HepG2 (cell line): ENCODE measurements at regions not wholly inside any gene's neighbourhood (a gene's known extent, or its start where the extent isn't known, plus 50 kb on each side); places are given as distances from the start of the nearest gene placed in this dataset.

ENCODE experiments used
- ATF2 ChIP-seq: sonication (generic); formaldehyde crosslinking; IDR thresholded peaks from 2 replicates; pipeline ENCODE4 v1.4.0; 2020; ENCODE audit warnings: missing genetic modification reagents
- BCL6 ChIP-seq: IDR thresholded peaks from 2 replicates; pipeline ENCODE4 v1.6.1; 2016; ENCODE audit warnings: missing genetic modification reagents, missing compliant biosample characterization
- CTCF ChIP-seq: sonication (generic); formaldehyde crosslinking; IDR thresholded peaks from 2 replicates; pipeline ENCODE4 v1.5.0; 2020; ENCODE audit warnings: mild to moderate bottlenecking, missing genetic modification reagents, moderate library complexity
- IRF2 ChIP-seq: IDR thresholded peaks from 2 replicates; pipeline ENCODE4 v1.6.1; 2018; ENCODE audit warnings: missing genetic modification reagents, missing compliant biosample characterization
- JUN ChIP-seq: sonication (generic); formaldehyde crosslinking; IDR thresholded peaks from 2 replicates; pipeline ENCODE4 v1.4.0; 2020; ENCODE audit warnings: mild to moderate bottlenecking, missing genetic modification reagents
- MAFG ChIP-seq: sonication (generic); formaldehyde crosslinking; IDR thresholded peaks from 2 replicates; pipeline ENCODE4 v1.5.1; 2020; ENCODE audit warnings: mild to moderate bottlenecking, missing genetic modification reagents
- MBNL3 ChIP-seq: fragments of 250-450 bp; sonication (Bioruptor Pico); conservative IDR thresholded peaks from 2 replicates; pipeline ENCODE4 v1.8.0; 2022; ENCODE audit warnings: mild to moderate bottlenecking, inconsistent platforms
- MYNN ChIP-seq: sonication (generic); formaldehyde crosslinking; IDR thresholded peaks from 2 replicates; pipeline ENCODE4 v1.4.0; 2020; ENCODE audit warnings: mild to moderate bottlenecking, low read depth, missing genetic modification reagents
- NBN ChIP-seq: fragments of 450-650 bp; conservative IDR thresholded peaks from 2 replicates; pipeline ENCODE4 v1.6.1; 2017
- POLR2A ChIP-seq, 2 experiments: IDR thresholded peaks; 2 replicates each; pipeline ENCODE4 v1.6.1; 2011; ENCODE audit warnings: low read depth in 2 of 2, low read length in 2 of 2, mild to moderate bottlenecking in 1 of 2, moderate library complexity in 1 of 2; ENCODE audit not compliant: insufficient read depth in 1 of 2
- ZBTB40 ChIP-seq, 2 experiments: fragments of 450-650 bp in 1 of 2; sonication (generic) in 1 of 2; formaldehyde crosslinking in 1 of 2; IDR thresholded peaks; 2 replicates each; pipeline versions ENCODE4 v1.6.1 to v1.8.0; 2016 to 2022; ENCODE audit warnings: antibody characterized with exemption in 1 of 2, mild to moderate bottlenecking in 1 of 2, missing genetic modification reagents in 1 of 2
- ZNF441 ChIP-seq: sonication (generic); formaldehyde crosslinking; IDR thresholded peaks from 2 replicates; pipeline ENCODE4 v1.7.0; 2021; ENCODE audit warnings: missing genetic modification reagents, borderline replicate concordance
- ZNF510 ChIP-seq: sonication (generic); formaldehyde crosslinking; IDR thresholded peaks from 2 replicates; pipeline ENCODE4 v1.4.0; 2020; ENCODE audit warnings: low read depth, mild to moderate bottlenecking, missing genetic modification reagents
- ZNF687 ChIP-seq: sonication (generic); formaldehyde crosslinking; IDR thresholded peaks from 2 replicates; pipeline ENCODE4 v1.5.1; 2020; ENCODE audit warnings: mild to moderate bottlenecking, missing genetic modification reagents, moderate library complexity

- TF ChIP-seq POLR2A (IDR thresholded peaks at IDR 0.05; ENCODE audit: insufficient read depth in 1 of 2, low read depth in 2 of 2, low read length in 2 of 2) = no peak
- TF ChIP-seq MYNN (CRISPR knock-in tag) = no peak
- TF ChIP-seq ZNF441 (CRISPR knock-in tag) = no peak
- TF ChIP-seq IRF2 (CRISPR knock-in tag) = no peak
- TF ChIP-seq ZNF510 (CRISPR knock-in tag) = no peak
- TF ChIP-seq NBN = no peak
- TF ChIP-seq ZBTB40 (IDR thresholded peaks at IDR 0.05) = no peak
- TF ChIP-seq ZBTB40 (CRISPR knock-in tag; IDR thresholded peaks at IDR 0.05) = no peak
- TF ChIP-seq JUN (CRISPR knock-in tag) = no peak
- TF ChIP-seq CTCF = no peak
- no peak for TF ChIP-seq ZNF687 (CRISPR knock-in tag)
- TF ChIP-seq ATF2 (CRISPR knock-in tag) = no peak
- TF ChIP-seq MBNL3 (CRISPR knock-in tag) = no peak
- TF ChIP-seq BCL6 (CRISPR knock-in tag) = no peak
- no peak for TF ChIP-seq MAFG (CRISPR knock-in tag)
Observed at GRCh38 chr11:22974251-22974650, 114.0 kb upstream of the CCDC179 start.
